K562 (cell line): ENCODE measurements at regions not wholly inside any gene's neighbourhood (a gene's known extent, or its start where the extent isn't known, plus 50 kb on each side); places are given as distances from the start of the nearest gene placed in this dataset.

ENCODE experiments used
- FOXJ3 ChIP-seq: sonication (generic); formaldehyde crosslinking; IDR thresholded peaks from 2 replicates; pipeline ENCODE4 v1.4.0; 2020; ENCODE audit warnings: mild to moderate bottlenecking, missing genetic modification reagents
- GABPA ChIP-seq: fragments of 200-800 bp; sonication (Bioruptor generic); conservative IDR thresholded peaks from 2 replicates; pipeline ENCODE4 v1.6.1; 2016; ENCODE audit warnings: low read depth, missing genetic modification characterization, missing compliant biosample characterization
- MED1 ChIP-seq: sonication (generic); formaldehyde crosslinking; IDR thresholded peaks from 2 replicates; pipeline ENCODE4 v1.8.1; 2023; ENCODE audit warnings: missing genetic modification reagents, borderline replicate concordance
- NR3C1 ChIP-seq: sonication (generic); formaldehyde crosslinking; IDR thresholded peaks from 2 replicates; pipeline ENCODE4 v1.8.1; 2022; ENCODE audit warnings: missing genetic modification reagents
- PCBP1 ChIP-seq: fragments of 200-400 bp; formaldehyde crosslinking; IDR thresholded peaks from 2 replicates; pipeline ENCODE4 v1.6.1; 2018; ENCODE audit warnings: mild to moderate bottlenecking, low read depth, low read length; ENCODE audit not compliant: poor library complexity, severe bottlenecking
- ZSCAN32 ChIP-seq: fragments of 450-650 bp; formaldehyde crosslinking; IDR thresholded peaks from 2 replicates; pipeline ENCODE4 v1.4.0; 2020; ENCODE audit warnings: mild to moderate bottlenecking, moderate library complexity
- TF ChIP-seq, protein P1 (sequence below), 3 experiments: IDR thresholded peaks in 2 of 3; conservative IDR thresholded peaks in 1 of 3; 2 replicates each; pipeline ENCODE4 v1.5.1; 2011 to 2012; ENCODE audit warnings: low read length in 3 of 3, mild to moderate bottlenecking in 3 of 3, control low read depth in 2 of 3, improper control_type of control experiment in 1 of 3, inconsistent platforms in 1 of 3, low read depth in 1 of 3, mixed read lengths in 1 of 3, moderate library complexity in 1 of 3; ENCODE audit not compliant: insufficient read depth in 2 of 3
- TF ChIP-seq, protein P2 (sequence below), 2 experiments: fragments of 450-650 bp; formaldehyde crosslinking in 1 of 2; IDR thresholded peaks; 2 replicates each; pipeline versions ENCODE4 v1.4.0 to v1.6.1; 2014 to 2020; ENCODE audit warnings: mild to moderate bottlenecking in 2 of 2, borderline replicate concordance in 1 of 2, low read depth in 1 of 2
- TF ChIP-seq, protein P3 (sequence below), 3 experiments: fragments of 200-800 bp in 1 of 3; fragments of 250-450 bp in 1 of 3; fragments of 450-650 bp in 1 of 3; sonication (Bioruptor Pico) in 1 of 3; sonication (Bioruptor generic) in 1 of 3; formaldehyde crosslinking in 1 of 3; IDR thresholded peaks; 2 replicates each; pipeline versions ENCODE4 v1.6.1 to v1.8.0; 2016 to 2022; ENCODE audit warnings: mild to moderate bottlenecking in 2 of 3, missing genetic modification characterization in 2 of 3, missing compliant biosample characterization in 1 of 3, moderate library complexity in 1 of 3

DNA sequence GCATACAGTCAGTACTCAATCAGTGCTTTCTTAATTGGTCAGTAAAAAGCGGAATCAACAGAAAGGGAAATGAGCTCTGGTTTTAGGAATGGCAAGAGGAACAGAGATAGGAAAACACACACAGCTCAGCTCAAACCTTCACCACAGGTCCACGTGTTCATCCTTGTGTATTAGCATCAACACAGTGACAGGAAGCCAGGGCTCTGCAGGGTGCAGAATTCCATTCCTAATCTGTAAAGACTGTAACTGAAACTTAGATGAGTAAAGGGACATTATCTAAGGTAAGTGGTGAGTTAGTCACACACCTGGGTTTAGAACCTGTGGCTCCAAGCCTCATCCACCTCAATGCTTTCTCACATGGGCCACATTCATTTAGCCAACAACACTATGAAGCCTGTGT lies 1242.2 kb upstream of the TMEM132C start:
- TF ChIP-seq GABPA (tag), result no peak
- no peak for TF ChIP-seq FOXJ3
- TF ChIP-seq, protein P1, sequence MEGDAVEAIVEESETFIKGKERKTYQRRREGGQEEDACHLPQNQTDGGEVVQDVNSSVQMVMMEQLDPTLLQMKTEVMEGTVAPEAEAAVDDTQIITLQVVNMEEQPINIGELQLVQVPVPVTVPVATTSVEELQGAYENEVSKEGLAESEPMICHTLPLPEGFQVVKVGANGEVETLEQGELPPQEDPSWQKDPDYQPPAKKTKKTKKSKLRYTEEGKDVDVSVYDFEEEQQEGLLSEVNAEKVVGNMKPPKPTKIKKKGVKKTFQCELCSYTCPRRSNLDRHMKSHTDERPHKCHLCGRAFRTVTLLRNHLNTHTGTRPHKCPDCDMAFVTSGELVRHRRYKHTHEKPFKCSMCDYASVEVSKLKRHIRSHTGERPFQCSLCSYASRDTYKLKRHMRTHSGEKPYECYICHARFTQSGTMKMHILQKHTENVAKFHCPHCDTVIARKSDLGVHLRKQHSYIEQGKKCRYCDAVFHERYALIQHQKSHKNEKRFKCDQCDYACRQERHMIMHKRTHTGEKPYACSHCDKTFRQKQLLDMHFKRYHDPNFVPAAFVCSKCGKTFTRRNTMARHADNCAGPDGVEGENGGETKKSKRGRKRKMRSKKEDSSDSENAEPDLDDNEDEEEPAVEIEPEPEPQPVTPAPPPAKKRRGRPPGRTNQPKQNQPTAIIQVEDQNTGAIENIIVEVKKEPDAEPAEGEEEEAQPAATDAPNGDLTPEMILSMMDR (IDR thresholded peaks at IDR 0.05 in 2 of 3, conservative IDR thresholded peaks at IDR 0.05 in 1 of 3; ENCODE audit: insufficient read depth in 2 of 3, low read depth in 1 of 3, low read length in 3 of 3), result no peak
- no peak for TF ChIP-seq ZSCAN32 (CRISPR knock-in tag)
- TF ChIP-seq MED1 (CRISPR knock-in tag), result no peak
- TF ChIP-seq NR3C1 (CRISPR knock-in tag), result no peak
- TF ChIP-seq, protein P2, sequence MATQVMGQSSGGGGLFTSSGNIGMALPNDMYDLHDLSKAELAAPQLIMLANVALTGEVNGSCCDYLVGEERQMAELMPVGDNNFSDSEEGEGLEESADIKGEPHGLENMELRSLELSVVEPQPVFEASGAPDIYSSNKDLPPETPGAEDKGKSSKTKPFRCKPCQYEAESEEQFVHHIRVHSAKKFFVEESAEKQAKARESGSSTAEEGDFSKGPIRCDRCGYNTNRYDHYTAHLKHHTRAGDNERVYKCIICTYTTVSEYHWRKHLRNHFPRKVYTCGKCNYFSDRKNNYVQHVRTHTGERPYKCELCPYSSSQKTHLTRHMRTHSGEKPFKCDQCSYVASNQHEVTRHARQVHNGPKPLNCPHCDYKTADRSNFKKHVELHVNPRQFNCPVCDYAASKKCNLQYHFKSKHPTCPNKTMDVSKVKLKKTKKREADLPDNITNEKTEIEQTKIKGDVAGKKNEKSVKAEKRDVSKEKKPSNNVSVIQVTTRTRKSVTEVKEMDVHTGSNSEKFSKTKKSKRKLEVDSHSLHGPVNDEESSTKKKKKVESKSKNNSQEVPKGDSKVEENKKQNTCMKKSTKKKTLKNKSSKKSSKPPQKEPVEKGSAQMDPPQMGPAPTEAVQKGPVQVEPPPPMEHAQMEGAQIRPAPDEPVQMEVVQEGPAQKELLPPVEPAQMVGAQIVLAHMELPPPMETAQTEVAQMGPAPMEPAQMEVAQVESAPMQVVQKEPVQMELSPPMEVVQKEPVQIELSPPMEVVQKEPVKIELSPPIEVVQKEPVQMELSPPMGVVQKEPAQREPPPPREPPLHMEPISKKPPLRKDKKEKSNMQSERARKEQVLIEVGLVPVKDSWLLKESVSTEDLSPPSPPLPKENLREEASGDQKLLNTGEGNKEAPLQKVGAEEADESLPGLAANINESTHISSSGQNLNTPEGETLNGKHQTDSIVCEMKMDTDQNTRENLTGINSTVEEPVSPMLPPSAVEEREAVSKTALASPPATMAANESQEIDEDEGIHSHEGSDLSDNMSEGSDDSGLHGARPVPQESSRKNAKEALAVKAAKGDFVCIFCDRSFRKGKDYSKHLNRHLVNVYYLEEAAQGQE (IDR thresholded peaks at IDR 0.05; ENCODE audit: borderline replicate concordance), result no peak
- TF ChIP-seq, protein P2 (CRISPR knock-in tag; IDR thresholded peaks at IDR 0.05; ENCODE audit: low read depth), result no peak
- no peak for TF ChIP-seq PCBP1
- TF ChIP-seq, protein P3, sequence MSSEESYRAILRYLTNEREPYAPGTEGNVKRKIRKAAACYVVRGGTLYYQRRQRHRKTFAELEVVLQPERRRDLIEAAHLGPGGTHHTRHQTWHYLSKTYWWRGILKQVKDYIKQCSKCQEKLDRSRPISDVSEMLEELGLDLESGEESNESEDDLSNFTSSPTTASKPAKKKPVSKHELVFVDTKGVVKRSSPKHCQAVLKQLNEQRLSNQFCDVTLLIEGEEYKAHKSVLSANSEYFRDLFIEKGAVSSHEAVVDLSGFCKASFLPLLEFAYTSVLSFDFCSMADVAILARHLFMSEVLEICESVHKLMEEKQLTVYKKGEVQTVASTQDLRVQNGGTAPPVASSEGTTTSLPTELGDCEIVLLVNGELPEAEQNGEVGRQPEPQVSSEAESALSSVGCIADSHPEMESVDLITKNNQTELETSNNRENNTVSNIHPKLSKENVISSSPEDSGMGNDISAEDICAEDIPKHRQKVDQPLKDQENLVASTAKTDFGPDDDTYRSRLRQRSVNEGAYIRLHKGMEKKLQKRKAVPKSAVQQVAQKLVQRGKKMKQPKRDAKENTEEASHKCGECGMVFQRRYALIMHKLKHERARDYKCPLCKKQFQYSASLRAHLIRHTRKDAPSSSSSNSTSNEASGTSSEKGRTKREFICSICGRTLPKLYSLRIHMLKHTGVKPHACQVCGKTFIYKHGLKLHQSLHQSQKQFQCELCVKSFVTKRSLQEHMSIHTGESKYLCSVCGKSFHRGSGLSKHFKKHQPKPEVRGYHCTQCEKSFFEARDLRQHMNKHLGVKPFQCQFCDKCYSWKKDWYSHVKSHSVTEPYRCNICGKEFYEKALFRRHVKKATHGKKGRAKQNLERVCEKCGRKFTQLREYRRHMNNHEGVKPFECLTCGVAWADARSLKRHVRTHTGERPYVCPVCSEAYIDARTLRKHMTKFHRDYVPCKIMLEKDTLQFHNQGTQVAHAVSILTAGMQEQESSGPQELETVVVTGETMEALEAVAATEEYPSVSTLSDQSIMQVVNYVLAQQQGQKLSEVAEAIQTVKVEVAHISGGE (CRISPR knock-in tag; IDR thresholded peaks at IDR 0.05), result no peak
